ENCODE measurements at regions not wholly inside any gene's neighbourhood (a gene's known extent, or its start where the extent isn't known, plus 50 kb on each side); places are given as distances from the start of the nearest gene placed in this dataset.

DNA sequence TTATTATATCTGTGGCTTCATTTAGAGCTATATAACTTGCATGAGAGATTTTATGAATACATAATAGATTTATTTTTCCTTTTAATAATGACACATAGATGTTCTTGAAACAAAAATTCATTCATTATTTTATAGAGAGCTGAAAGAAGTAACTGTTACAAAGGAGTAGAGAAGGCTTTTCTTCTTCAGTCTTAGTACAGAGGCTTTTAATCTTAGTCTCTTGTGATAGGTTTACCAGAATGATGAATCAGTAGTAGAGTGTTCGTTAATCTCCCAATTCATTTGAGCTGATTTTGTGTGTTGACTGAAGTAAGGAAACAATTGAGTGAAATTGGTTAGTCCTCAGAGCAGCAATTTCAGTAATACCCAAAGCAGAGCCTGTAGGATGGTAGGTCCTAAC lies 1284.1 kb upstream of the ACO1 start:
- DNase-seq (ENCODE audit: low spot score), result no peak

DNA sequence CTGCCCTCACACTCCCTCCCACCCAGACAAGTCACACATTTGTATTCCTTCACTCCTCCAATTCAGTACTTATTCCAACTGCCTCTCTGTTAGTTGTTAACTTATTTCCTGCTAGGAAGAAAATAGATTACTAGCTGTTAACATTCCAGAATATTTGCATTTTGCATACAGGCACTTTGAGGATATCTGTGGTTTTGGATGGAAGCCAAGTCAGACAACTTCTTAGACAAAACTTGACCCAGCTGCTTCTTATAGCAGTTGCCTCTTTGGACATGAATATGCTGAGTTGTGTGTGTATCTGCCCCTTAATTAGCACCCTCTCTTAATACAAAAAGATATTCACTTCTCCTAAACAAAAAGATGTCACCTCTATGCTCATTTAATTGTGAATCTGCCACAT lies 1280.6 kb upstream of the ACO1 start:
- no peak for DNase-seq (ENCODE audit: low spot score)

DNA sequence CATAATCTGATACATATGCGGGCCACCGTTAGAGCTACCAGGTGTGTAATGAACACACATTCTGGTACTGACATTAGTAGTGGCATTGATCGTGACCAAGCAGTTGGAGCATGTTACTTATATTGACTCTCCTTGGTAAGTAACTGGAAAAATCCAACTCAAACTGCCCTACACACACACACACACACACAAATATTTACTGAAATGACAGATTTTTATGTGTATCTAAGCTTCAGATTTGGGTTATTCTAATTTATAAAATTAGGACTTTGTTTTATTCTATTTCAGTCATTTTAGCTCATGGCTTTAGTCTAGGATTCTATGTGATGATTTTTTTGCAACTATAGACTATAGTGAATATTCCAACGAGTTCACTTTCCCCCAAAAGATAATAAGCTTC lies 1280.2 kb upstream of the ACO1 start:
- DNase-seq (ENCODE audit: low spot score), result no peak

DNA sequence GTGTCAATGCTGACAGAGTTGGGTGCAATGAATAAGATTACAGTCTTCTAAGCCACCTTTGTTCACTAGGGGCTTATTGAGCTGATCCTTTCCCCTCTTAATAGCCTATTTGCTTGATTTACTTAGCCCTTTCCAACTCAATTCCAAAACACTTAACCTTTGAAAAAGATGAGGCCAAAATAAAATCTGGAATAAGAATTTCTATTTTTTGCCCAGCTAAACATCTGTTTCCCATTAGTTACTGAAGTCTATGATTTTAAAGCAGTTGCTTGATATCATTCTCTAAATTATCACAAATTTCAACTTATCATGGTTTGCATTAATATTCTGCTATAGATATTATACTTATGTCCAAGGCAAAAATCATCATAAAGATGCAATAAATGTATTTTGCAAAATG lies 1272.0 kb upstream of the ACO1 start:
- no peak for DNase-seq (ENCODE audit: low spot score)

DNA sequence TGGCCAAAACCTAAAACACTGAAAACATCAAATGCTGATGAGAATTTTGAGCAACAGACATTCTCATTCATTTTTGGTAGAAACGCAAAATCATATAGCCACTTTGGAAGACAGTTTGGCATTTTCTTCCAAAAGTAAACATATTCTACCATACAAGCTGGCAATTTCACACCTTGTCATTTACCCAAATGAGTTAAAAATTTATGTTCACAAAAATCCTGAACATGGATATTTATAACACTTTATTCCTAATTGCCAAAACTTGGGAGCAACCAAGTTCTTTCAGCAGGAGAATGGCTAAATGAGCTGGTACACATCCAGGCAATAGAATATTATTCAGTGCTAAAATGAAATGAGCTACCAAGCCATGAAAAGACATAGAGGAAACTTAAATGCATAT lies 1270.1 kb upstream of the ACO1 start:
- no peak for DNase-seq (ENCODE audit: low spot score)

DNA sequence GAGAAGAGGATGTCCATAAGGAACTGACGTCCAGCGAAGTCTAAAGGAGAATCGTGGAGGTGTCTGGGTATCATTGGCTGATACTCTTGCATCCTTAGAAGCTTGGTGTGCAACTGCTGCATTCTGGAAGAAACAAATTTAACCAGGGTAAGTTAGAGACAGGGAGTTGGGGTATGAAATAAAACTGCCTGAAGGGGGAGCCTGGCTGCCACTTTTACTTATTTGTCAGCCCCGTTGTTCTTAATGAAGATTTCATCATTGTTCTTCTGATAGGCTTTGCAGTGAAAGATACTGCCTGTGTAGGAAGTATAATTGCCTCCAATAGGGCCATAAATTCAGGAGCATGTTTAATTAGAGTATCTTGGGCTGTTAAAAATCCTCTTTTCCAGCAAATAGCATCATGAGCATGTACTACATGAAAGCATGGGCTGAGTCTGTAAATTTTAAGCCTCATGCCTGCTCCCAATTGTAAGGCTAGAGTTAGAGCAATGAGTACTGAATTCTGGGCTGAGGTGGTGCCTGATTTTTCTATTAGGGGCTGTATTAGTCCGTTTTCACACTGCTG lies 1264.5 kb upstream of the ACO1 start:
- peak; percentile 31 for DNase-seq (ENCODE audit: low spot score)

DNA sequence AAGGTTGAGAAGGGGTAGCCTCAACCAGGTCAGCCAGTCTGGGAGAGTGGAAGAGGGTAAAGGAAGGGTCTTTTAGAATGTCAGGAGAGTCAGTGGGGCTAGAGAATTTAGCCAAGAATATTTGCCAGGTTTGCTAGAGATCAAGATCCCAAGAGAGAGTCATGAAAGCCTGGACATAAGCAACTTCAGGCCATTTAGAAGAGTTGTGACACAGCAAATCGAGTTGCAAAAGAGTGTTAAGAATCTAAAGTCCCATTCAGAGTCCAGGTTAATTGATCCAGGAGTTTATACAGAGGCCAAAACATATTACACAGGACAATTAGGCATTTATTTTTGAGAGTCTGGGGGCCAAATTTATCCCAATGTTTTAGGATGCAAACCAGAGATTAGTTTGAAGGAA lies 1260.1 kb upstream of the ACO1 start:
- no peak for DNase-seq (ENCODE audit: low spot score)

DNA sequence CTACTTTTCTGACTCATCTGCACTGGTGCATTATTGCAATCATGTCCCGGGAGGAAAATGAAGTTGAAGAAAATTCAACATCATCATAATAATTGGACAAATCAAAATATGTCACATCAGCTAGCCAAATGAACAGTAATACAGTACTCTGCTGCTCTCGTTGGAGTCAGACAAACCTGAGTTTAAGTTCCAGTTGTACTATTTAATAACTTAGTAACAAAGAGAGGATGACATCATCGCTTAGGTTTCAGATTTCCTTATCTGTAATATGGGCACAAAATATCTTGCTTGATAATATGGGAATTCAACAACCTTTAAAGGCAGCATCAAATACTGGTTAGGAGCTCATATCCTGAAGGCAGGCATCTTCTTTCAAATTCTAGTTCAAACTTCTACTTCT lies 1248.9 kb upstream of the ACO1 start:
- no peak for DNase-seq (ENCODE audit: low spot score)

DNA sequence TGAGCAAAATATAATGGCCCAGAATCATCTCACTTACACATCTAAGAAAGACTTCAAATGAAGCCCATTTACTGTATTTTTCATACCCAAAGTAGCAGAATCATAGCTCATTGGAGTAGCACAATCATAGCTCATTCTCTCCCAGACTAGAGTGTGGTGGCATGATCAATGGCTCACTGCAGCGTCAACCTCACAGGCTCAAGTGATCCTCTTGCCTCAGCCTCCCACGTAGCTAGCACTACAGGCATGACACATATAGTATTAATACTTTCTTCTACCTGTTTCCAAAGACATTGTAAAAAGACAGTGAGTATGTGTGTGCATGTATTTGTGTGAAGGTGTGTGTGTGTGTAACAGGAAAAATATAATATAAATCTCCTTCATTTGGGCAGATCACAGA lies 1247.9 kb upstream of the ACO1 start:
- DNase-seq (ENCODE audit: low spot score), result no peak

DNA sequence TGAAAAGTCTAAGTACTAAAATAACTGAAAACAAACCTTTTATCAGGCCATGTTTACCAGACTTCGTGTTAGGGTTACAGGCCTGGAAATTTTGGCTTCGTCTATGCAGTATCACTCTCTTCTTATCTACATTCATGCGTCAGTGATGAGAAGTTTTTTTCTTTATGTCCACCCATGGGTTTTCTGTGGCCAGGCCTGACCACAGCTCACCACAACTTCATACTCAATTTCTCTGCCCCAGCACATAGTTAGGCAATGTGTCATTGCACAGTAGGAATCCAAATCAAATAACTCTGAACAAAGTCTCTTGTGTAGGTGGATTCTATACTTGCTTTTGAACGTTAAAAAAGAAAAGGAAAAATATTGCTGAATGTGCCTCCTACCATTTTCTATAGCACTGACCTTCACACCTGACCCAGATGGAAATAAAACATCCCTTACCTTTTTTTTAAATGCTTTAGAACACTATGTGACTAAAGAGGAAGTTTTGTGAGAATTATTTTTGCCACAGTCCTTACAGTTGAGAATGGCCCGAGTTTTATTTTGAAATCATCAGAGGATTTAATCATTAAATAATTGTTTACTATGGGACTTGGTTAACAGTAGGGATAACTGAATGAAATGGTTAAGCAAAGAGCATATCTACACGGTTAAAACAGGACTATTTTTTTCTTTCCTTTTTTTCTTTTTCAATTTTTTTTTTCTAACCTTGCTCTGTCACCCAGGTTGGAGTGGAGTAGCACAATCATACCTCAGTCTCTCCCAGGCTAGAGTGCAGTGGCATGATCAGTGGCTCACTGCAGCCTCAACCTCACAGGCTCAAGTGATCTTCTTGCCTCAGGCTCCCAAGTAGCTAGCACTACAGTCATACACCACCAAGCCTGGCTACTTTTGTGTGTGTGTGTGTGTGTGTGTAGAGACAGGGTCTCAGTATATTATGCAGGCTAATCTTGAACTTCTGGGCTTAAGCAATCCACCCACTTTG lies 1247.0 kb upstream of the ACO1 start:
- DNase-seq (ENCODE audit: low spot score), result peak; percentile 62

DNA sequence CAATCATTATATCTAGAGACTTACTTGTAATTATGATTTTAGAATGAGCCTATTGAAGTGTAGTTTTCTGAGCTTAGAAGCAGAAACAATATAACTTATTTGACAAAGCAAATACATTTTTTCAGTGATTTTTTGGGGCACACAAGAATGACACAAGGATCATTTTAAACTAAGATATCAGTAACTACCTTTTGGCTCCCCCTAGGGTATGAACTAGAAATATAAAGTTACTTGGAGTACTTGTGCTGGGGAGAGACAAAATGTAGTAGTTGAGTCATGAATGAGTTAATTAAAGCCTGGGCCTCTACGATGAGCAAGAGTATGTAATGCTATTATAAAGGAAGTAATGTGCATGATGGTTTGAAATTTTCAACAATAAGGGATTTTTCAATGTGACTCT lies 1244.1 kb upstream of the ACO1 start:
- DNase-seq (ENCODE audit: low spot score), result no peak

DNA sequence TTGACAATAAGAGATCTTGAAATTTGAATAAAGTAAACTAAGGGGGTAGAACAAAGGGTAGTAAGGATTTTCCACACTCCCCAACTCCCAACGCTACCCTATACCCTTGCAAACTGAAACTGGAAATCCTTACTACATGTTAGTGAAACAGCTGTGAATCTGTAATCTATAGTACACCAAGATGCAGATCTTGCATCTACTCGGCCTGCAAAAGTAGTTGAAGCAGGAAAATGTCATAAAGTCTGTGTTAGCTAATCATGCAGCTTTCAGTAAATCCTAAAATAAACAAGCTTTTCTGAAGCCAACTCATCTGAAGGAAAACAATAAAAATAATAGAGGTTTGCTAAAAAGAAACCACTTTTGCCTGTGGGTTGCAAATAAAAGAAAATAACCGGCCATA lies 1242.0 kb upstream of the ACO1 start:
- no peak for DNase-seq (ENCODE audit: low spot score)

DNA sequence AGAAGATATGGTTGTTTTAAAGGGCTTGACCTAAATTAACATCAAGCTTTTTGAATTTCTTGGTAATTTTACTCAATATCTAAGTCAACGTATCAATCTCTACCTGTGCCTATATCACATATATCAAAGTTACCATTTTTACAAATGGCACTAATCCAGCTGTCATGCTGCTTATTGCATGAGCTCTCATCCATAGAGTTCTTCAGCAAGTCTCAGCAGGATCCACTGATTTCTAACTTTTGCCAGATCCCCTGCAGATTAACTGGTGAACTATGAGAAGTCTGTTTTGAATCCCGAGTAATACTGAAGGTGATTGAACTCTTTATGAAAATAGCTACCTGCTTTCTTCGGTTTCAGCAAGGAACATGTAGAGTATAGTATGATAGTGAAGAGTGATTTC lies 1239.8 kb upstream of the ACO1 start:
- DNase-seq (ENCODE audit: low spot score), result no peak

DNA sequence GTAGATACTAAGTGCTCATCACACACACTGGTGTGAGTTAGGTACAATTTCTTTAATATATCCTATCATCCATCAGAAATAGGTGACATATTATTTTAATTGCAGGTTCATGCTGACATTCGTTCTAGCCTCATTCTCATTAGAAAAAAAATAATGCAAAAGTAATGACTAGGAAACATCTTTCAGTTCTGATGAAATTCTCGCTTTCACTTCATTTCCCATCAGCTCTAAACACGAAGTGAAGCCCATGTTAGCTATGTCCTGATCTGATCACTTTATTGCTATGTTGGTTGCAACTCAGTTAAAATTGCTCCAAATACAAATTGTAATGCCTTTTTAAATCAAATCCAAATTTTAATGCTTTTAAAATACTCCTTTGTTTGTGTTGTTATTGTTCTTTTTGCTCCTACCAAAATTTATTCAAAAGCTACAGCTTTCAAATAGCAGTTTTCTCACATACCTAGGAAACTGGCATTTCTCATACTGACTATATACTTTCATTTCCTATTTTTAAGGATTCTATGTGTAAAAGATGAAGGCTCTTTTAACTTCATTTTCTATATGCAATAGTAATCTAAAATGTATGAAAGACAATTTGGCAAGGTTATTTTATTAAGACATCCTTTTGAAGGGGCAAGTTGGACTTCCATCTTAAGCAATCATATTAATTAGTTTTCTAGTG lies 1237.8 kb upstream of the ACO1 start:
- DNase-seq (ENCODE audit: low spot score), result no peak

DNA sequence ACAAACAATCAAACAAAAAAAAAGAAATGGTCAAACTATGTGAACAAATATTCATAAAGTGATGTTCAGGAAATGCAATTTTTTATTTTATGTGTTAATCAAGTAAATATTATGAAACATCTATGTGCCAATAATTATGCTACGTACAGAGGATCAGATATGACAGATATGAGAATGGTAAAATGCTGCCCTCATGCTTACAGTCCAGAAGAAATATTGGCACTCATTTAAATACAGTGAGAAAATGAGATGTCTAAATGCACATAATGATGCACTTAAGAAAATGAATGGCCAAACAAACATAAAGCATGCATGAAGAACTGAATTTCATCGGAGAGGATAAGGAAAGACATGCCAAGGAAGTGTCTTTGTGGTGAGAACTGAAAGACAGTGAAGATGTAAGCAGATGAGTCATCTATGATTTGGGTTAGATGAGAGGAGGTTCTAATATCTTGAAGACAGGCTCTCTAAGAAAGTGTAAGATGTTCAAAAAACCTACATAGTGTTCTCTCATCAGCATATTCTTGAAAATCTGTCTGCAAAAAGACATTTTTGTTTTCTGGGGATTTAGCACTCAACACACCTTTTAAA lies 1231.1 kb upstream of the ACO1 start:
- DNase-seq (ENCODE audit: low spot score), result no peak

DNA sequence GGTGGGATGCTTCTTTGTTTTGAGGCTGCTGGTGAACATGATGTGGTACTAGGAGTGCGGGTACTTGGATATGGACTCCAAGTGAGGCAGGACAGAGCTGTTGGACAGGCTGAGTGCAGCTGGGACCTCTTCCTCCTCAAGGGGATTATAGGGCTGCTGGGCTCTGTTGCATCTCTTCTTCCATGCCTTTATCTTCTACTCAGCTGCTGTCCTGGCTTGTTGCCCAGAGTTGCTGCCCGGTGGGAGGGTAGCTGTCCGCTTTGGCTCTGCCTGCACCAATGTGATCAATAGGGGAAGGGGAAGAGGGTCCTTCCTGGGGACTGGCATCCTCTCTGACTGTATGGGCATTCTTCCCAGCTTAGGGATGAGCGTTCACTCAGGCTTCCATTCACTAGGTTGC lies 1217.9 kb upstream of the ACO1 start:
- DNase-seq (ENCODE audit: low spot score), result no peak

DNA sequence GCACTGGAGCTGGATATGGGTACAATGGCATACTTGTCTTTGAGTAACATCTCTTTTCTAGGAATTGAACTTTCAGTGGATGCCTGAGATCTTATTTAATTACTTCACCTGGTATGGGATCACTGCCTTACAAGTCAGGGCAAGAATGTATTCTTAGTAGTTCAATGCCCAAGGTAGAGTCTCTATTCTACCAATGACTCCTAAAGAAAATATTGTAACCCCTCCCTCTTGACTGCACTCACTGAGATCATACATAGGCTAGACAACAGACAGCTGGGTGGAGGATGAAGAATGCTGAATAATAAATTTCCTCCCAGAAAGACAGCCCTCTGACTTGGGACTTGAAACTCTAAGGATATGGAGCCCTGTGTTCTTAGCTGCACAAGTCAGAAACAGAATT lies 1216.3 kb upstream of the ACO1 start:
- no peak for DNase-seq (ENCODE audit: low spot score)

DNA sequence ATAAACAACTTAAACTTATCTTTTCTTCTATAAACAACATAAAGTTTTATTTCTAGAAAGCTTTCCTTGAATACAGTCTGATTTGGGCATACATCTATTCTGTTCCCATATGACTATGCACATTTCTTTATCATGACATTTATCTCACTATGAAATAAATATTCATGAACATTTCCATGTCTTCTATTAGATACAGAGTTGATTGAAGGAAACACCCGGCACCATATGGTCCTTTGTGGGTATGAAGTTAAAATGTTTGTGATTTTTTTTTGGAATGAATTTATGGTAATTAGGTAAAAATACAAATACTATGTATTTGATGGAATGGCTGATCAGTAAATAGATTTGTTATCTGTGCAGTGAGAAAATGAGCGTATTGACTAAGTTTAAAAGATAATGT lies 1209.8 kb upstream of the ACO1 start:
- DNase-seq (ENCODE audit: low spot score), result no peak

DNA sequence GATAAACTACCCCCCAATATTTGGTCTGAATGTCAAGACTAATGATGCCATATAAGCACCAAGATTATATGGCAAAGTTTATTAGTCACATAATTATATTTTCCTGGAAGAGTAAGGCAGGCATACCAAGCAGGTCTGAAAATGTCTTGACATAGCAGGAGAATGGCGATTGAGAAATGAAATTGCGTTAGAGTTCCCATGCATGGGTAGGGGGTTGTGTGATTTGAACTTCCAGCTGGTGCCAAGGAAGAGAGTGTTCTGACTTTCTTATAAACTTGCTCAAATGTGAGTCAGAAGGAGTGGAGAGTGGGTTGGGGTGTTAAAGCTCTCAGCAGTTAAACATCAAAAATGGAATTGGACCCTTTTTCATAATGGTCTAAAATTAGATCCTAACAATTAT lies 1200.6 kb upstream of the ACO1 start:
- no peak for DNase-seq (ENCODE audit: low spot score)

DNA sequence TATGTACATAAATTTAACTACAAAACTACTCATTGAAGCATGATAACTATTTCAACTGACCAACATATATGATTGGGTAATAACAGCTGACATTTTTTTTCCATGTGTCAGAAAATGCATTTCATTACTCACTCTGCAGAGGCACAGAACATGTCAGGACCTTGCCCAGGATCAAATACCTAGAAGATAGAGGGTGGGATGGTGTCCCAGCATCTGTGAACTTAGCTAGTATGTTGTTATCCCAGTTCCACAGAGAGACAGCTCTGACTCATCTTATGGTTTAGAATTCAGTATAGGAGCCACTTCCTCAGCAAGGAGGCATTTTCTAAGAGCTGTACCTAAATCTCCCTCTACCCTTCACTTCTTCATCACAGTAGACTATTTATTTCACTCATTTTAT lies 1198.6 kb upstream of the ACO1 start:
- no peak for DNase-seq (ENCODE audit: low spot score)

DNA sequence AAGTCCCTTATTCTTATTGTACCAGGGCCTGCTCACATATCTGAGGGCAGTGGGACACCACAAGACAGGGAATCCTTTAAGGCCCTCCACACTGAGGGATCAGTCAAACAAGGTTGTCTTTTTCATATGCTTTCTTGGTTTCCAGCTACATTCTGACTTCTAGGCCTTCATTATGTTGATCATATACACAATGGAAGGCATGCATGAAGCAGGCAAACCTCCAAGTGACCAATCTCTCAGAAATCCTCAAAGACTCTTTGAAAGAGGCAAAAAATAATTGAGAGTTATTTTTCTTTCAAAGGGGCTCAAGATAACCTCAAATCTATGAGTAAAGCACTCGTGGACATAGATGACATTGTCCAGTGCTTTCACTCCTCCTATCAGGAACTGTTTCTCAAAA lies 1195.9 kb upstream of the ACO1 start:
- no peak for DNase-seq (ENCODE audit: low spot score)

DNA sequence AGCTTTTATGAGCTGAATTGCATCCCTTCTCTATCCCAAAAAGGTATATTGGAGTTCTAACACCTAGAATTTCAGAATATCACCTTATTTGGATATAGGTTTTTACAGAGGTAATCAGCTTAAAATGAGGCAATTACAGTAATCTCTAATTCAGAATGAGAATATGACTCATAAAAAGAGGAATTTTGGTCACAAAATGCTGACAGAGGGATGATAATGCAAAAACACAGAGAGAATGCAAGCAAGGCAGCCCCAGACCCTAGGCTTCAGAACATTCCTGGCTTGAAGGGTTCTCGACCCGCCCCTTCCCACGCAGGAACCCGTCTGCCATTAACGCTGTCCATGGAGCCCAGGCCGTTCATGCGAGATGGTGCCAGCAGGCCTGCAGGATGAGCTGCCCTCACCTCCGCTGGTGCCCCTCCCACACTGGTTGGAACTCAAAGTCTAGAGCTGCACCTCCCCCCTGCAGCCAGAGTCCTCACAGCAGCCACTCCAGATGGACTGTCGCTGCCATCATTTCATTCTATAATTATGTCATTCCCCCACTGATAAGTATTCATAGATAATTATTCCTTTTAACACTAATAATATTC lies 1173.4 kb upstream of the ACO1 start:
- DNase-seq (ENCODE audit: low spot score), result no peak

Data from LoVo (cell line).